ENCODE measurements at regions not wholly inside any gene's neighbourhood (a gene's known extent, or its start where the extent isn't known, plus 50 kb on each side); places are given as distances from the start of the nearest gene placed in this dataset. TPM values are rescaled to one million over a fixed set of nuclear protein-coding genes. Genes with fewer than 3 reads are reported as not detected.

- no peak for TF ChIP-seq ZBTB40 (IDR thresholded peaks at IDR 0.05; ENCODE audit: borderline replicate concordance)
- TF ChIP-seq E4F1 (IDR thresholded peaks at IDR 0.05; ENCODE audit: borderline replicate concordance, partially characterized antibody): no peak
- no peak for TF ChIP-seq NFIC (IDR thresholded peaks at IDR 0.05; ENCODE audit: low read depth, low read length)
- TF ChIP-seq NFXL1 (IDR thresholded peaks at IDR 0.05; ENCODE audit: borderline replicate concordance): no peak
Observed at GRCh38 chr2:42842466-42842865, 50.1 kb upstream of the HAAO start (continued).

Small RNA genes lying in the stretch of these regions (small RNA-seq; reads per million reads assigned to genes)
- not detected for gene RNU6-242P
